ENCODE measurements at regions not wholly inside any gene's neighbourhood (a gene's known extent, or its start where the extent isn't known, plus 50 kb on each side); places are given as distances from the start of the nearest gene placed in this dataset.
"Not testable (repeated sequence)": the region's sequence is repeated elsewhere in the genome, so short reads cannot be mapped to it uniquely, and the experiment has no call there.

GRCh38 chr10:9205558-9205957, 1151.1 kb downstream of the GATA3 start:
- no peak for DNase-seq (ENCODE audit: low read depth in 2 of 2)

GRCh38 chr10:9209105-9209798, 1154.8 kb downstream of the GATA3 start:
- DNase-seq (ENCODE audit: low read depth in 2 of 2) = peak; percentile 41 to 77

- no peak for DNase-seq (ENCODE audit: low read depth in 2 of 2)
Observed at GRCh38 chr10:9211228-9211627, 1156.7 kb downstream of the GATA3 start.

- no peak for DNase-seq (ENCODE audit: low read depth in 2 of 2)
Observed at GRCh38 chr10:9214618-9215017, 1160.1 kb downstream of the GATA3 start.

GRCh38 chr10:9215121-9215520, 1160.6 kb downstream of the GATA3 start:
- DNase-seq (ENCODE audit: low read depth in 2 of 2) = no peak

GRCh38 chr10:9219860-9220259, 1165.4 kb downstream of the GATA3 start:
- DNase-seq (ENCODE audit: low read depth in 2 of 2) = no peak

- DNase-seq (ENCODE audit: low read depth in 2 of 2) = no peak
Observed at GRCh38 chr10:9222917-9223316, 1168.4 kb downstream of the GATA3 start.

- no peak for DNase-seq (ENCODE audit: low read depth in 2 of 2)
Observed at GRCh38 chr10:9227679-9228365, 1173.3 kb downstream of the GATA3 start.

GRCh38 chr10:9228771-9229170, 1174.3 kb downstream of the GATA3 start:
- no peak for DNase-seq (ENCODE audit: low read depth in 2 of 2)

GRCh38 chr10:9229702-9230244, 1175.3 kb downstream of the GATA3 start:
- no peak for DNase-seq (ENCODE audit: low read depth in 2 of 2)

GRCh38 chr10:9230625-9231024, 1176.1 kb downstream of the GATA3 start:
- DNase-seq (ENCODE audit: low read depth in 2 of 2) = no peak

GRCh38 chr10:9234191-9234590, 1179.7 kb downstream of the GATA3 start:
- no peak for DNase-seq (ENCODE audit: low read depth in 2 of 2)

GRCh38 chr10:9238041-9238440, 1183.6 kb downstream of the GATA3 start:
- no peak for DNase-seq (ENCODE audit: low read depth in 2 of 2)

- no peak for DNase-seq (ENCODE audit: low read depth in 2 of 2)
Observed at GRCh38 chr10:9239298-9239697, 1184.8 kb downstream of the GATA3 start.

- DNase-seq (ENCODE audit: low read depth in 2 of 2) = no peak
Observed at GRCh38 chr10:9243941-9244411, 1189.5 kb downstream of the GATA3 start.

GRCh38 chr10:9244864-9245263, 1190.4 kb downstream of the GATA3 start:
- no peak for DNase-seq (ENCODE audit: low read depth in 2 of 2)

GRCh38 chr10:9253121-9253520, 1198.6 kb downstream of the GATA3 start:
- no peak for DNase-seq (ENCODE audit: low read depth in 2 of 2)

GRCh38 chr10:9254353-9254752, 1199.9 kb downstream of the GATA3 start:
- no peak for DNase-seq (ENCODE audit: low read depth in 2 of 2)

GRCh38 chr10:9260690-9261089, 1206.2 kb downstream of the GATA3 start:
- DNase-seq (ENCODE audit: low read depth in 2 of 2) = no peak

- no peak for DNase-seq (ENCODE audit: low read depth in 2 of 2)
Observed at GRCh38 chr10:9262770-9263169, 1208.3 kb downstream of the GATA3 start.

GRCh38 chr10:9268176-9268575, 1213.7 kb downstream of the GATA3 start:
- no peak for DNase-seq (ENCODE audit: low read depth in 2 of 2)

- DNase-seq (ENCODE audit: low read depth in 2 of 2) = not testable (repeated sequence)
Observed at GRCh38 chr10:9273126-9273833, 1218.8 kb downstream of the GATA3 start.

All from stimulated activated CD4-positive, alpha-beta T cell treated with anti-CD3 and anti-CD28 coated beads, Interleukin-12 subunit alpha, Interleukin-12 subunit beta, amount 100 ng/mL, for 24 hours (primary cell).